GM12892 (cell line): ENCODE measurements at regions not wholly inside any gene's neighbourhood (a gene's known extent, or its start where the extent isn't known, plus 50 kb on each side); places are given as distances from the start of the nearest gene placed in this dataset.

Experiments
- POLR2A ChIP-seq: IDR thresholded peaks from 2 replicates; pipeline ENCODE4 v1.6.1; 2011; ENCODE audit warnings: low read depth, low read length, control low read depth
- TAF1 ChIP-seq: IDR thresholded peaks from 2 replicates; pipeline ENCODE4 v1.6.1; 2011; ENCODE audit warnings: low read depth, mild to moderate bottlenecking, control low read depth, low read length, borderline replicate concordance

- TF ChIP-seq TAF1 (no peak), POLR2A (no peak)
These were observed 501.4 kb downstream of the EPM2A start for GRCh38 chr6:145233955-145234354.
